ENCODE measurements at regions not wholly inside any gene's neighbourhood (a gene's known extent, or its start where the extent isn't known, plus 50 kb on each side); places are given as distances from the start of the nearest gene placed in this dataset.
"Not testable (repeated sequence)": the region's sequence is repeated elsewhere in the genome, so short reads cannot be mapped to it uniquely, and the experiment has no call there.

- no peak for DNase-seq
Measured at GRCh38 chr5:1963358-1963757, 80.6 kb upstream of the IRX4 start.

- DNase-seq, result no peak
Measured at GRCh38 chr5:1962619-1963355, 80.1 kb upstream of the IRX4 start.

GRCh38 chr5:1961952-1962595, 79.3 kb upstream of the IRX4 start:
- no peak for DNase-seq

- no peak for DNase-seq
Measured at GRCh38 chr5:1961304-1961946, 78.7 kb upstream of the IRX4 start.

- DNase-seq, result no peak
Measured at GRCh38 chr5:1960595-1961303, 78.0 kb upstream of the IRX4 start.

- DNase-seq, result no peak
Measured at GRCh38 chr5:1959725-1960581, 77.2 kb upstream of the IRX4 start.

- no peak for DNase-seq
Measured at GRCh38 chr5:1959231-1959630, 76.5 kb upstream of the IRX4 start.

GRCh38 chr5:1958211-1959010, 75.7 kb upstream of the IRX4 start:
- no peak for DNase-seq

- DNase-seq, result no peak
Measured at GRCh38 chr5:1955586-1955985, 72.9 kb upstream of the IRX4 start.

GRCh38 chr5:1953710-1954109, 71.0 kb upstream of the IRX4 start:
- not testable (repeated sequence) for DNase-seq

- no peak for DNase-seq
Measured at GRCh38 chr5:1952444-1953099, 69.8 kb upstream of the IRX4 start.

GRCh38 chr5:1952021-1952420, 69.3 kb upstream of the IRX4 start:
- DNase-seq, result no peak

- no peak for DNase-seq
Measured at GRCh38 chr5:1951165-1951816, 68.6 kb upstream of the IRX4 start.

- DNase-seq, result no peak
Measured at GRCh38 chr5:1950708-1951103, 68.0 kb upstream of the IRX4 start.

- no peak for DNase-seq
Measured at GRCh38 chr5:1950096-1950707, 67.5 kb upstream of the IRX4 start.

- DNase-seq, result no peak
Measured at GRCh38 chr5:1949253-1949652, 66.5 kb upstream of the IRX4 start.

- DNase-seq, result no peak
Measured at GRCh38 chr5:1948663-1949191, 66.0 kb upstream of the IRX4 start.

GRCh38 chr5:1948111-1948510, 65.4 kb upstream of the IRX4 start:
- DNase-seq, result no peak

- DNase-seq, result no peak
Measured at GRCh38 chr5:1946776-1947175, 64.1 kb upstream of the IRX4 start.

GRCh38 chr5:1946122-1946677, 63.5 kb upstream of the IRX4 start:
- no peak for DNase-seq

All from CD4-positive, alpha-beta T cell treated with Interleukin-1 beta for 1 hour (primary cell).